Uterus (tissue), 2 donors: ENCODE measurements at regions not wholly inside any gene's neighbourhood (a gene's known extent, or its start where the extent isn't known, plus 50 kb on each side); places are given as distances from the start of the nearest gene placed in this dataset.

ENCODE experiments used
- POLR2A ChIP-seq, 2 donors: fragments of 450-650 bp; IDR thresholded peaks; one replicate each; pipeline ENCODE4 v1.6.1; 2016; ENCODE audit warnings: antibody characterized with exemption in 2 of 2, mild to moderate bottlenecking in 1 of 2, moderate library complexity in 1 of 2
- TF ChIP-seq, protein P1 (sequence below), 4 experiments: fragments of 200-600 bp in 2 of 4; fragments of 450-650 bp in 2 of 4; sonication (generic) in 2 of 4; IDR thresholded peaks; one replicate each; pipeline ENCODE4 v1.5.1; 2016 to 2019; ENCODE audit warnings: antibody characterized with exemption in 4 of 4, mild to moderate bottlenecking in 2 of 4, moderate library complexity in 1 of 4

DNA sequence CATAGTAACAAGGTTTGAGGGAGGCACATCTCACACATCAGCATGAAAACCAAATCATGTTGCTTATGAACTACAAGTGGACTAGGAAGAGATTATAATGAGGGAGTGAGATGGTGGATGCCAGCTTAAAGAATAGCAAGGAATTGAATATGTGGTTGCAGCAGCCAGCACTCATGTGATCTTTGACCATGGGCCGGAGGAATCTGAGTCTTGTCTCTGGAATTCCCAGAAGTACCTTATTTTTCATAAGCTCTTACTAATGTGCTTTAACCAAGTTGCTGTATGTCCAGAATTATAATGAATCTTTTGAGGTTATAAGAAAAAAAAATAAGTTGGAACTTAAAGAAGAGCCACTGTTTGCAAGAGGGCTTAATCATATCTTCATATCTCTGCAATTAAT lies 97.0 kb downstream of the DISP1 start:
- TF ChIP-seq, protein P1, sequence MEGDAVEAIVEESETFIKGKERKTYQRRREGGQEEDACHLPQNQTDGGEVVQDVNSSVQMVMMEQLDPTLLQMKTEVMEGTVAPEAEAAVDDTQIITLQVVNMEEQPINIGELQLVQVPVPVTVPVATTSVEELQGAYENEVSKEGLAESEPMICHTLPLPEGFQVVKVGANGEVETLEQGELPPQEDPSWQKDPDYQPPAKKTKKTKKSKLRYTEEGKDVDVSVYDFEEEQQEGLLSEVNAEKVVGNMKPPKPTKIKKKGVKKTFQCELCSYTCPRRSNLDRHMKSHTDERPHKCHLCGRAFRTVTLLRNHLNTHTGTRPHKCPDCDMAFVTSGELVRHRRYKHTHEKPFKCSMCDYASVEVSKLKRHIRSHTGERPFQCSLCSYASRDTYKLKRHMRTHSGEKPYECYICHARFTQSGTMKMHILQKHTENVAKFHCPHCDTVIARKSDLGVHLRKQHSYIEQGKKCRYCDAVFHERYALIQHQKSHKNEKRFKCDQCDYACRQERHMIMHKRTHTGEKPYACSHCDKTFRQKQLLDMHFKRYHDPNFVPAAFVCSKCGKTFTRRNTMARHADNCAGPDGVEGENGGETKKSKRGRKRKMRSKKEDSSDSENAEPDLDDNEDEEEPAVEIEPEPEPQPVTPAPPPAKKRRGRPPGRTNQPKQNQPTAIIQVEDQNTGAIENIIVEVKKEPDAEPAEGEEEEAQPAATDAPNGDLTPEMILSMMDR (IDR thresholded peaks at IDR 0.05) = no peak
- no peak for TF ChIP-seq POLR2A (IDR thresholded peaks at IDR 0.05)
